IMR-90 (cell line): ENCODE measurements at regions not wholly inside any gene's neighbourhood (a gene's known extent, or its start where the extent isn't known, plus 50 kb on each side); places are given as distances from the start of the nearest gene placed in this dataset.

Experiments
- ATAC-seq: fragments of 200-7000 bp; cut with Tn5 transposase; 2 replicates; pipeline ENCODE4 v1.9.1; 2020; ENCODE audit warnings: low read depth, mild to moderate bottlenecking, moderate library complexity
- BruUV-seq: library from RNA; stranded (reverse); fragments of 400-500 nt; replicated peaks from 2 replicates; lab custom pipeline; 2021; lab: Mats Ljungman, UMichigan
- CTCF ChIA-PET: fragments of 300-600 bp; formaldehyde crosslinking; extraction: SDS; loops from one replicate; lab custom pipeline; 2021; ENCODE audit warnings: antibody characterized with exemption; lab: Yijun Ruan, JAX
- POLR2A ChIA-PET: fragments of 300-600 bp; sonication (Branson Sonifier 250); formaldehyde crosslinking; loops from one replicate; lab custom pipeline; 2022; ENCODE audit warnings: antibody characterized with exemption; ENCODE audit not compliant: unreplicated experiment; lab: Charles Lee
- DNase-seq: peaks from one replicate; pipeline ENCODE4 v3.0.0; 2013
- H2AFZ ChIP-seq: replicated peaks from 2 replicates; pipeline ENCODE3; 2013; ENCODE audit warnings: low read length, mild to moderate bottlenecking; ENCODE audit not compliant: poor library complexity
- H2AK5ac ChIP-seq: 2 replicates; pipeline ENCODE4 v1.6.1; 2013; ENCODE audit warnings: low read depth, low read length, inconsistent platforms
- H2AK9ac ChIP-seq: replicated peaks from 2 replicates; pipeline ENCODE3; 2013; ENCODE audit warnings: mild to moderate bottlenecking, low read depth, low read length, moderate library complexity; ENCODE audit not compliant: poor library complexity
- H2BK120ac ChIP-seq: 2 replicates; pipeline ENCODE4 v1.6.1; 2013; ENCODE audit warnings: low read depth, low read length, inconsistent platforms
- H2BK15ac ChIP-seq: 3 replicates; pipeline ENCODE4 v1.6.1; 2013; ENCODE audit warnings: low read depth, low read length, inconsistent platforms
- H2BK20ac ChIP-seq: 2 replicates; pipeline ENCODE4 v1.6.1; 2013; ENCODE audit warnings: low read depth, mild to moderate bottlenecking, inconsistent platforms, low read length, moderate library complexity
- H2BK5ac ChIP-seq: 2 replicates; pipeline ENCODE4 v1.6.1; 2013; ENCODE audit warnings: mild to moderate bottlenecking, low read depth, low read length, inconsistent platforms; ENCODE audit not compliant: poor library complexity, severe bottlenecking
- H3K14ac ChIP-seq: replicated peaks from 2 replicates; pipeline ENCODE4 v1.6.1; 2013; ENCODE audit warnings: low read depth, low read length, inconsistent platforms
- H3K18ac ChIP-seq: 2 replicates; pipeline ENCODE4 v1.6.1; 2013; ENCODE audit warnings: low read depth, low read length, control low read depth
- H3K23ac ChIP-seq: 2 replicates; pipeline ENCODE4 v1.6.1; 2013; ENCODE audit warnings: low read depth, low read length, inconsistent platforms
- H3K27ac ChIP-seq: 2 replicates; pipeline ENCODE4 v1.5.1; 2013; ENCODE audit warnings: mild to moderate bottlenecking, control low read depth, low read length; ENCODE audit not compliant: insufficient read depth
- H3K27me3 ChIP-seq: 2 replicates; pipeline ENCODE4 v1.6.1; 2013; ENCODE audit warnings: low read length; ENCODE audit not compliant: control insufficient read depth, insufficient read depth
- H3K36me3 ChIP-seq: 2 replicates; pipeline ENCODE4 v1.6.1; 2013; ENCODE audit warnings: low read length, mixed read lengths; ENCODE audit not compliant: control insufficient read depth, insufficient read depth
- H3K4ac ChIP-seq: 2 replicates; pipeline ENCODE4 v1.6.1; 2013; ENCODE audit warnings: low read depth, low read length, inconsistent platforms
- H3K4me1 ChIP-seq: 2 replicates; pipeline ENCODE4 v1.6.1; 2013; ENCODE audit warnings: low read length, mixed read lengths; ENCODE audit not compliant: control insufficient read depth, insufficient read depth
- H3K4me2 ChIP-seq: 2 replicates; pipeline ENCODE4 v1.6.1; 2013; ENCODE audit warnings: low read depth, mild to moderate bottlenecking, control low read depth, low read length, moderate library complexity
- H3K4me3 ChIP-seq: 2 replicates; pipeline ENCODE4 v1.5.1; 2013; ENCODE audit warnings: low read depth, mild to moderate bottlenecking, control low read depth, low read length, moderate library complexity; ENCODE audit not compliant: insufficient read depth
- H3K56ac ChIP-seq: 2 replicates; pipeline ENCODE4 v1.6.1; 2013; ENCODE audit warnings: low read length, inconsistent platforms; ENCODE audit not compliant: insufficient read depth; ENCODE audit errors: extremely low read depth
- H3K79me1 ChIP-seq, 2 experiments: 2 replicates each; pipeline ENCODE4 v1.6.1; 2013; ENCODE audit warnings: low read length in 2 of 2, inconsistent platforms in 1 of 2, low read depth in 1 of 2
- H3K9ac ChIP-seq: 2 replicates; pipeline ENCODE4 v1.6.1; 2013; ENCODE audit warnings: low read depth, low read length, control low read depth
- H3K9me1 ChIP-seq: 2 replicates; pipeline ENCODE4 v1.6.1; 2013; ENCODE audit warnings: low read length, inconsistent platforms; ENCODE audit not compliant: insufficient read depth
- H3K9me3 ChIP-seq: 2 replicates; pipeline ENCODE4 v1.6.1; 2013; ENCODE audit warnings: low read length; ENCODE audit not compliant: control insufficient read depth, insufficient read depth
- H4K20me1 ChIP-seq: 2 replicates; pipeline ENCODE4 v1.6.1; 2013; ENCODE audit warnings: low read length, inconsistent platforms; ENCODE audit not compliant: insufficient read depth
- H4K5ac ChIP-seq: 2 replicates; pipeline ENCODE4 v1.6.1; 2013; ENCODE audit warnings: mild to moderate bottlenecking, low read depth, low read length, control low read depth
- H4K8ac ChIP-seq, 2 experiments: 2 replicates each; pipeline ENCODE4 v1.6.1; 2013; ENCODE audit warnings: low read depth in 2 of 2, low read length in 2 of 2, control low read depth in 1 of 2, inconsistent platforms in 1 of 2
- H4K91ac ChIP-seq: 2 replicates; pipeline ENCODE4 v1.6.1; 2013; ENCODE audit warnings: low read depth, low read length, inconsistent platforms; ENCODE audit not compliant: insufficient read depth
- CHD1 ChIP-seq: IDR thresholded peaks from 2 replicates; pipeline ENCODE4 v1.6.1; 2012; ENCODE audit warnings: low read depth, low read length, improper control_type of control experiment
- MAZ ChIP-seq: IDR thresholded peaks from 2 replicates; pipeline ENCODE4 v1.6.1; 2012; ENCODE audit warnings: low read depth, mild to moderate bottlenecking, low read length, improper control_type of control experiment, moderate library complexity, borderline replicate concordance
- NFE2L2 ChIP-seq: fragments of 150-350 bp; IDR thresholded peaks from 2 replicates; pipeline ENCODE4 v1.6.1; 2016; ENCODE audit warnings: low read depth, mild to moderate bottlenecking, low read length
- RAD21 ChIP-seq: IDR thresholded peaks from 2 replicates; pipeline ENCODE4 v1.6.1; 2012; ENCODE audit warnings: low read length, improper control_type of control experiment
- SMC3 ChIP-seq: fragments of 150-350 bp; IDR thresholded peaks from 2 replicates; pipeline ENCODE4 v1.6.1; 2016; ENCODE audit warnings: low read depth, mild to moderate bottlenecking, antibody characterized with exemption, low read length, moderate library complexity
- WGBS, 2 experiments: methylation state at CpG; one replicate each; pipeline versions ENCODE4 v1.1.5 to v1.1.7; 2013; ENCODE audit warnings: missing lambda C conversion rate in 2 of 2; ENCODE audit not compliant: insufficient read length in 1 of 2; ENCODE audit errors: extremely low coverage in 2 of 2; 5-methylcytosine and 5-hydroxymethylcytosine counted together
- dilution Hi-C: fragments of 300-500 bp; cut with HindIII; formaldehyde crosslinking; loops from one replicate; pipeline ENCODE4 v1.14.3; 2018; ENCODE audit warnings: low sequenced_read_pairs; ENCODE audit not compliant: unreplicated experiment
- in situ Hi-C: fragments of 300-500 bp; cut with MboI; formaldehyde crosslinking; loops from 3 replicates; pipeline ENCODE4 v1.14.3; 2019; ENCODE audit warnings: low sequenced_read_pairs, inconsistent platforms, mixed read lengths
- intact Hi-C: fragments of 100-400 bp; cut with micrococcal nuclease; formaldehyde crosslinking; loops from 2 replicates; pipeline ENCODE4 v1.10.0; 2022

DNA sequence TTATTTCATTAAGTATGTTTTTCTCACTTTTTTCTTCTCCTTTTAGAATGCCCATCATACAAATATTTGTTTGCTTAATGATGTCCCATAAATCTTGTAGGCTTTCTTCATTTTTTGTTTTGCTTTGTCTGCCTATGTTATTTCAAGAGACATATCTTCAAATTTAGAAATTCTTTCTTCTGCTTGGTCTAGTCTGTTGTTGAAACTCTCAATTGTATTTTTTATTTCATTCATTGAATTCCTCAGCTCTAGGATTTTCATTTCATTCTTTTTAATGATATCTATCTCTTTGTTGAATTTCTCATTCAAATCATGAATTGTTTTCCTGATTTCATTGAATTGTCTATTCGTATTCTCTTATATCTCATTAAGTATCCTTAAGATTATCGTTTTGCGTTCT, 125.1 kb upstream of the VIPR2 start:
- no peaks in the 10 kb centered on the region for H3K27me3 ChIP-seq
- no peaks in the 10 kb centered on the region for H3K36me3 ChIP-seq
- ATAC-seq (no peak), DNase-seq (no peak)
- H4K8ac ChIP-seq, result no peak overlapping the region
- no peaks in the 10 kb centered on the region for H3K9me1 ChIP-seq
- H2BK20ac ChIP-seq, result no peak overlapping the region
- peaks cover 23% of the 10 kb centered on the region for H3K9me3 ChIP-seq
- H3K4me3 ChIP-seq, result no peak overlapping the region
- no peaks in the 10 kb centered on the region for H4K20me1 ChIP-seq
- TF ChIP-seq CHD1, result no peak
- no peak for TF ChIP-seq NFE2L2
- TF ChIP-seq SMC3, result no peak
- no peak for TF ChIP-seq RAD21
- TF ChIP-seq MAZ, result no peak
- no peak overlapping the region for H3K9ac ChIP-seq
- H2BK5ac ChIP-seq, result no peak overlapping the region
- H2BK120ac ChIP-seq, result no peak overlapping the region
- no CpG with 5 or more reads among the region's 3 CpGs for WGBS, 2 experiments
- intact Hi-C loops (no loop called here), in situ Hi-C loops (no loop called here), dilution Hi-C loops (no loop called here)
- BruUV-seq, result no TSS peak
- H3K14ac ChIP-seq, result no peak overlapping the region
- no peak overlapping the region for H2BK15ac ChIP-seq
- no peaks in the 10 kb centered on the region for H3K4me1 ChIP-seq
- H2AK9ac ChIP-seq, result no peak overlapping the region
- POLR2A ChIA-PET, result no interaction called here
- no peak overlapping the region for H3K4ac ChIP-seq
- CTCF ChIA-PET, result no interaction called here
- H3K18ac ChIP-seq, result no peak overlapping the region
- no peak overlapping the region for H2AFZ ChIP-seq
- no peak overlapping the region for H3K27ac ChIP-seq
- no peaks in the 10 kb centered on the region for H3K79me1 ChIP-seq
- H3K23ac ChIP-seq, result no peak overlapping the region
- no peak overlapping the region for H4K5ac ChIP-seq
- no peak overlapping the region for H3K56ac ChIP-seq
- no peak overlapping the region for H2AK5ac ChIP-seq
- H3K4me2 ChIP-seq, result no peak overlapping the region
- H4K91ac ChIP-seq, result no peak overlapping the region
